HUES64 (cell line): ENCODE measurements at regions not wholly inside any gene's neighbourhood (a gene's known extent, or its start where the extent isn't known, plus 50 kb on each side); places are given as distances from the start of the nearest gene placed in this dataset.
"Not testable (repeated sequence)": the region's sequence is repeated elsewhere in the genome, so short reads cannot be mapped to it uniquely, and the experiment has no call there.

Source experiments
- H3K27ac ChIP-seq: 2 replicates; pipeline ENCODE4 v1.7.0; 2013; ENCODE audit warnings: low read depth, low read length, inconsistent platforms
- H3K27me3 ChIP-seq: 2 replicates; pipeline ENCODE4 v1.6.1; 2013; ENCODE audit warnings: mild to moderate bottlenecking, low read length; ENCODE audit not compliant: insufficient read depth
- H3K36me3 ChIP-seq: 2 replicates; pipeline ENCODE4 v1.6.1; 2013; ENCODE audit warnings: mild to moderate bottlenecking, low read length; ENCODE audit not compliant: insufficient read depth
- H3K4me1 ChIP-seq: 2 replicates; pipeline ENCODE4 v1.6.1; 2013; ENCODE audit warnings: mild to moderate bottlenecking, low read length, moderate library complexity; ENCODE audit not compliant: insufficient read depth
- H3K4me3 ChIP-seq: 2 replicates; pipeline ENCODE4 v1.5.1; 2013; ENCODE audit warnings: mild to moderate bottlenecking, low read length, moderate library complexity
- H3K9ac ChIP-seq: 2 replicates; pipeline ENCODE4 v1.6.1; 2013; ENCODE audit warnings: mild to moderate bottlenecking, low read depth, low read length
- H3K9me3 ChIP-seq: 2 replicates; pipeline ENCODE4 v1.6.1; 2013; ENCODE audit warnings: low read depth, low read length; ENCODE audit not compliant: insufficient read depth
- WGBS: fragments of 150-250, 120-280 bp; methylation state at CpG from one replicate; pipeline ENCODE4 v1.1.7; 2013; ENCODE audit warnings: missing lambda C conversion rate; 5-methylcytosine and 5-hydroxymethylcytosine counted together

DNA sequence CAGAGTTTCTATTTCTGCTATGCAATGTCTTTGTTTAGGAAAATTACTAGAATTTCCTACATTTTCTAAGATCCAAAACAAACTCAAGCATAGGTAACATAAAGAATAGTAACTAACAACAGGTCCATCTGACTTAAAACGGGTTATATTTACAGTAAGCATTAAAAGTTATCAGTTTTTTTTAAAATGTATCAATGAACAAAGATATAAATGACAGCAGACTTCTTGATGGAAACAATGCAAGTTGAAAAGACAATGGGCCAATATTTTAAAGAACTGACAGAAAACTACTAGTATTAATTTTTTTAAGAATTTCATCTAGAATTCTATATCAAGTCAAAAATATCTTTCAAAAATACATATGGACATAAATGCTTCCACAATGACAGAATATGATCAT lies 367.1 kb upstream of the MGAT4C start:
- no peak overlapping the region for H3K4me3 ChIP-seq
- H3K36me3 ChIP-seq: no peaks in the 10 kb centered on the region
- H3K4me1 ChIP-seq: no peaks in the 10 kb centered on the region
- no peaks in the 10 kb centered on the region for H3K27me3 ChIP-seq
- WGBS: no CpG with 5 or more reads among the region's 1 CpG
- no peak overlapping the region for H3K27ac ChIP-seq
- H3K9me3 ChIP-seq: peaks cover 41% of the 10 kb centered on the region
- no peak overlapping the region for H3K9ac ChIP-seq

- Histone ChIP-seq H3K4me1 (no peaks in the 10 kb centered on the region), H3K27me3 (no peaks in the 10 kb centered on the region), H3K9ac (no peak overlapping the region), H3K36me3 (no peaks in the 10 kb centered on the region), H3K27ac (no peak overlapping the region), H3K9me3 (peaks cover 40% of the 10 kb centered on the region), H3K4me3 (no peak overlapping the region)
- 89% methylated on average over 1 of the region's 2 CpGs for WGBS
Observed at GRCh38 chr12:86621957-86622356, 365.8 kb upstream of the MGAT4C start.

- WGBS: no CpG with 5 or more reads among the region's 1 CpG
- Histone ChIP-seq H3K27me3 (no peaks in the 10 kb centered on the region), H3K36me3 (no peaks in the 10 kb centered on the region), H3K9ac (no peak overlapping the region), H3K4me3 (no peak overlapping the region), H3K27ac (no peak overlapping the region), H3K9me3 (no peaks in the 10 kb centered on the region), H3K4me1 (no peaks in the 10 kb centered on the region)
Observed at GRCh38 chr12:86613311-86613710, 357.1 kb upstream of the MGAT4C start.

DNA sequence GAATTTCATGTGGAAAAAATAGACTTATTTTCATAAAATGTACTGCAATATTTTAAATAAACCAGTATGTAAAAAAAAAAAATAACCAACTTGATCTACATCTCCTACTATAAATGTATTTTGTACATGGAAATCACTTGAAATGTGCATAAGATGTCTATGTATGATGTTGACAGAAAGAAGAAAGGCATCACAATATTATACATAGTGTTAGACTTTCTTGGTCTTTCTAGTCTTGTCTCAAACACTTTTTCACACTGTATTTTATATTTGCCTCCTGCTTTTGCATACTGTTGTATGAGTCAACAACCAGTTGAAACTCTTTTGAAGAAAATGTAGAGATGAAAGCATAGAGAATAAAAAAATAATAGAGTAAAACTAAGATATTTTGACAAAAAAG lies 352.4 kb upstream of the MGAT4C start:
- Histone ChIP-seq H3K4me1 (no peaks in the 10 kb centered on the region), H3K9me3 (no peaks in the 10 kb centered on the region)

DNA sequence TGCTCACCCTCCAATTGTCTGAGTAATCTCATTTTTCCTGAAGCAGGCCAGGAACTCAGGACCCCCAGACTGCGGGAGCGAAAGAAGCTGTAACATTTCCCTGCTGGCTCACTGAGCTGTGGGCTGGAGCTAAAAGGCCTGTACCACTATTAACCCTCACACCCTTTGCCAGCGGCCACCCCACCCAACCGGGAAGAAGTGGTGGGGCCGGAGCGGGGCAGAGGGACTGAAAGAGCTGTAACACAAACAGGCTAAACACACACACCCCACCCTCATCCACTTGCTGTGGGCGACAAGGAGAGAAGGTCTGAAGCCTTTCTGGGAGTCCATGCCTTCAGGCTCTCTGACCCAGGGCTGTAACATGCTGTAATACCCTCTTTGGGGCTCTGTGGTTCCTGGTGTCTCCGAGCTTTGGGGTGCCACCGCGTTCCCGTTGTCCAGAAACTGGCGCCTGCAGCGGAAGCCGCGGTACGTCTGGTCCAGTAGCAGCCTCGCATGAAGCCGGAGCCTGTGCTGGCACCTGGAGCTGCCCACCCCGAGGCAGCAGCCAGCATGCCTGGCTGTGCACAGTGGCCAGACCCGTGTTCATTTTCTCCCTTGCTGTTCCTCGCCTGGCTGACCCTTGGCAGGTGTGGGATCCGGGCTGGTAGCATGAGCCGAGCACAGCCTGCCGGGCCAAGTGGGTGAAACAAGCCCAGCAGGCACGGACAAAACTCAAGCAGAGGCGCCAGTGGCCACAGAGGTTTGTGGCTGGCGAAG lies 345.5 kb upstream of the MGAT4C start:
- 97% methylated on average over 27 of the region's 27 CpGs for WGBS
- Histone ChIP-seq H3K9me3 (no peaks in the 10 kb centered on the region), H3K27me3 (no peaks in the 10 kb centered on the region), H3K36me3 (no peaks in the 10 kb centered on the region), H3K27ac (no peak overlapping the region), H3K4me1 (no peaks in the 10 kb centered on the region), H3K4me3 (no peak overlapping the region), H3K9ac (no peak overlapping the region)

More for the DNA sequence above, 352.4 kb upstream of the MGAT4C start:
- H3K4me3 ChIP-seq: no peak overlapping the region
- H3K27ac ChIP-seq: no peak overlapping the region
- no peaks in the 10 kb centered on the region for H3K36me3 ChIP-seq
- H3K27me3 ChIP-seq: no peaks in the 10 kb centered on the region
- no peak overlapping the region for H3K9ac ChIP-seq

- H3K4me1 ChIP-seq: no peaks in the 10 kb centered on the region
- no peak overlapping the region for H3K9ac ChIP-seq
- H3K36me3 ChIP-seq: no peaks in the 10 kb centered on the region
- WGBS: 97% methylated on average over 24 of the region's 24 CpGs
- H3K9me3 ChIP-seq: no peaks in the 10 kb centered on the region
- H3K27ac ChIP-seq: no peak overlapping the region
- H3K4me3 ChIP-seq: no peak overlapping the region
- H3K27me3 ChIP-seq: no peaks in the 10 kb centered on the region
Observed at GRCh38 chr12:86600664-86601231, 344.6 kb upstream of the MGAT4C start.

DNA sequence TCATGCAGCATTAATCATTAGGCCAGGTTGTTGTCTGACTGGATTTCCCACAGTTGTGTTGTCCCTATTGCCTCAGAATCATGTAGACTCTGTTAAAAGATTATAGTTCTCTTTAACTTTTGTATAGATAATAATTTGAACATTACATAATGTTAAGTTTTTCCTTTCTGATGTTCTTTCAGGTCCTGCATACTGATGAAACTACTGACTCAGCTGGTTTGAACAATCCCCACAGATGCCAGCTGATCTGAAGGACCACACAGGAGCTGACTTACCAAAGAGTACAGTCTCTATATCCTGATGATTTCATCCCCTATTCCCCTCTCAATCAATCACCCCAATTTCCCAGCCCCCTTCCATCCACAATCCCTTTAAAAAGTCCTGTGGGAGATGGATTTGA lies 341.2 kb upstream of the MGAT4C start:
- Histone ChIP-seq H3K36me3 (no peaks in the 10 kb centered on the region), H3K4me3 (no peak overlapping the region), H3K27me3 (no peaks in the 10 kb centered on the region), H3K4me1 (no peaks in the 10 kb centered on the region), H3K9ac (no peak overlapping the region), H3K9me3 (no peaks in the 10 kb centered on the region), H3K27ac (no peak overlapping the region)

- no peak overlapping the region for H3K9ac ChIP-seq
- no peaks in the 10 kb centered on the region for H3K9me3 ChIP-seq
- no peaks in the 10 kb centered on the region for H3K4me1 ChIP-seq
- no peaks in the 10 kb centered on the region for H3K36me3 ChIP-seq
- no peak overlapping the region for H3K27ac ChIP-seq
- no peak overlapping the region for H3K4me3 ChIP-seq
- no peaks in the 10 kb centered on the region for H3K27me3 ChIP-seq
Observed at GRCh38 chr12:86590296-86590695, 334.1 kb upstream of the MGAT4C start.

- Histone ChIP-seq H3K9ac (no peak overlapping the region), H3K9me3 (no peaks in the 10 kb centered on the region), H3K27ac (no peak overlapping the region), H3K4me1 (no peaks in the 10 kb centered on the region), H3K4me3 (no peak overlapping the region), H3K27me3 (no peaks in the 10 kb centered on the region), H3K36me3 (no peaks in the 10 kb centered on the region)
Observed at GRCh38 chr12:86574143-86574542, 318.0 kb upstream of the MGAT4C start.

DNA sequence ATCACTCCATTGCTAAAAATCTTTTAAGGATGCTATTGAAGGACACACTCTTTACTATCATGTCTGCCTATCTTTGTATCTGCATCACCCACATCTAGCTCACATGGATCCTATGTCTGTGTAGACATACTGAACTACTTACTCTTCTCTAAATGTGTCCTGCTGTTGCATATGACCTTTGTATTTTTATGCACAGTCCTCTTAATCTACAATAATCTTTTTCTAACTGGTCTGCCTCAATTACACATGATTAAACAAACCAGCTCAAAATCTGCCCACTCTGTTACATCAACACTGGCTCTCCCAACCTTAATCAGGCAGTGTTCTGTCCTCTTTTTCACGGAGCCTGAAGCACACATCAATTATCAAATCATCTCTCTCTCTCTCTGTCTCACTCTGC lies 316.3 kb upstream of the MGAT4C start:
- Histone ChIP-seq H3K27ac (no peak overlapping the region), H3K4me1 (no peaks in the 10 kb centered on the region), H3K9ac (no peak overlapping the region), H3K36me3 (no peaks in the 10 kb centered on the region), H3K9me3 (no peaks in the 10 kb centered on the region), H3K4me3 (no peak overlapping the region), H3K27me3 (no peaks in the 10 kb centered on the region)
- WGBS: 0% methylated on average over 1 of the region's 1 CpG

GRCh38 chr12:86565038-86565437 lies 308.8 kb upstream of the MGAT4C start:
- Histone ChIP-seq H3K27me3 (no peaks in the 10 kb centered on the region), H3K27ac (no peak overlapping the region), H3K4me1 (no peaks in the 10 kb centered on the region), H3K9ac (no peak overlapping the region), H3K9me3 (no peaks in the 10 kb centered on the region), H3K4me3 (no peak overlapping the region), H3K36me3 (no peaks in the 10 kb centered on the region)
- WGBS: 100% methylated on average over 2 of the region's 2 CpGs

GRCh38 chr12:86555491-86555890 lies 299.3 kb upstream of the MGAT4C start:
- H3K27ac ChIP-seq, H3K9me3 ChIP-seq: not testable (repeated sequence)
- 95% methylated on average over 5 of the region's 5 CpGs for WGBS

More at GRCh38 chr12:86555491-86555890, 299.3 kb upstream of the MGAT4C start:
- not testable (repeated sequence) for H3K9ac ChIP-seq, H3K36me3 ChIP-seq, H3K4me1 ChIP-seq, H3K27me3 ChIP-seq, H3K4me3 ChIP-seq
